Neural cell (in vitro differentiated cells): ENCODE measurements at regions not wholly inside any gene's neighbourhood (a gene's known extent, or its start where the extent isn't known, plus 50 kb on each side); places are given as distances from the start of the nearest gene placed in this dataset.

Source experiments
- EP300 ChIP-seq: fragments of 450-650 bp; conservative IDR thresholded peaks from 2 replicates; pipeline ENCODE4 v1.6.1; 2014; ENCODE audit warnings: antibody characterized with exemption, mild to moderate bottlenecking, moderate library complexity; ENCODE audit not compliant: poor library complexity, severe bottlenecking
- RAD21 ChIP-seq: fragments of 450-650 bp; conservative IDR thresholded peaks from 2 replicates; pipeline ENCODE4 v1.6.1; 2014; ENCODE audit warnings: antibody characterized with exemption, mild to moderate bottlenecking, moderate library complexity
- TAF1 ChIP-seq: IDR thresholded peaks from 2 replicates; pipeline ENCODE4 v1.6.1; 2012; ENCODE audit warnings: low read depth
- TF ChIP-seq, protein P1 (sequence below): fragments of 450-650 bp; IDR thresholded peaks from 2 replicates; pipeline ENCODE4 v1.5.1; 2014; ENCODE audit warnings: antibody characterized with exemption, mild to moderate bottlenecking, moderate library complexity; ENCODE audit not compliant: poor library complexity, severe bottlenecking

DNA sequence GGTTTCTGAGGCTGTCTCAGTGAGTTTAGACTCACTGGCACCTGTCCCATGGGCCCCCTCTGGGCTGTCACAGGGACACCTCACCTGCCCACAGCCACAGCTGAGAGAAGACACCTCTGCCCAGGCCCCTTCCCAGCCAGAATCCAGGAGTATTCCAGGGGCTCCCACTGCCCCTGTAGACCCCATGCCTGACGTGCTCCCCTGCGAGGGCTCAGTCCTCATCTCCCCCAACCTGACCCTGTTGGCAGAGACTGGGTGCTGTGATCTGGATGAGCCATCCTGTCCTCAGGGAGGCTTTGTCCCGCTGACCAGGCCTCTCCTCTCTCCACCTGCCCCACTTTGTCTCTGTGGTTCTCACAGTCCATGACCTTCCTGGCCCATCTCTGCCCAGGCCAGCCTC is 89.4 kb downstream of the DHRS2 start:
- TF ChIP-seq TAF1, result no peak
- TF ChIP-seq, protein P1, sequence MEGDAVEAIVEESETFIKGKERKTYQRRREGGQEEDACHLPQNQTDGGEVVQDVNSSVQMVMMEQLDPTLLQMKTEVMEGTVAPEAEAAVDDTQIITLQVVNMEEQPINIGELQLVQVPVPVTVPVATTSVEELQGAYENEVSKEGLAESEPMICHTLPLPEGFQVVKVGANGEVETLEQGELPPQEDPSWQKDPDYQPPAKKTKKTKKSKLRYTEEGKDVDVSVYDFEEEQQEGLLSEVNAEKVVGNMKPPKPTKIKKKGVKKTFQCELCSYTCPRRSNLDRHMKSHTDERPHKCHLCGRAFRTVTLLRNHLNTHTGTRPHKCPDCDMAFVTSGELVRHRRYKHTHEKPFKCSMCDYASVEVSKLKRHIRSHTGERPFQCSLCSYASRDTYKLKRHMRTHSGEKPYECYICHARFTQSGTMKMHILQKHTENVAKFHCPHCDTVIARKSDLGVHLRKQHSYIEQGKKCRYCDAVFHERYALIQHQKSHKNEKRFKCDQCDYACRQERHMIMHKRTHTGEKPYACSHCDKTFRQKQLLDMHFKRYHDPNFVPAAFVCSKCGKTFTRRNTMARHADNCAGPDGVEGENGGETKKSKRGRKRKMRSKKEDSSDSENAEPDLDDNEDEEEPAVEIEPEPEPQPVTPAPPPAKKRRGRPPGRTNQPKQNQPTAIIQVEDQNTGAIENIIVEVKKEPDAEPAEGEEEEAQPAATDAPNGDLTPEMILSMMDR, result no peak
- TF ChIP-seq EP300, result no peak
- no peak for TF ChIP-seq RAD21
